HFF-Myc (cell line): ENCODE measurements at regions not wholly inside any gene's neighbourhood (a gene's known extent, or its start where the extent isn't known, plus 50 kb on each side); places are given as distances from the start of the nearest gene placed in this dataset.

Source experiments
- DNase-seq: peaks from one replicate; pipeline ENCODE4 v3.0.0-alpha.2; 2011; ENCODE audit warnings: low read depth; ENCODE audit errors: extremely low read depth
- H3K4me3 ChIP-seq: replicated peaks from 2 replicates; pipeline ENCODE4 v1.5.1; 2011; ENCODE audit warnings: low read depth, mild to moderate bottlenecking, control low read depth, low read length
- TF ChIP-seq, protein P1 (sequence below): IDR thresholded peaks from 2 replicates; pipeline ENCODE4 v1.5.1; 2012; ENCODE audit warnings: mild to moderate bottlenecking, low read depth, low read length, control low read depth; ENCODE audit errors: missing control alignments

DNA sequence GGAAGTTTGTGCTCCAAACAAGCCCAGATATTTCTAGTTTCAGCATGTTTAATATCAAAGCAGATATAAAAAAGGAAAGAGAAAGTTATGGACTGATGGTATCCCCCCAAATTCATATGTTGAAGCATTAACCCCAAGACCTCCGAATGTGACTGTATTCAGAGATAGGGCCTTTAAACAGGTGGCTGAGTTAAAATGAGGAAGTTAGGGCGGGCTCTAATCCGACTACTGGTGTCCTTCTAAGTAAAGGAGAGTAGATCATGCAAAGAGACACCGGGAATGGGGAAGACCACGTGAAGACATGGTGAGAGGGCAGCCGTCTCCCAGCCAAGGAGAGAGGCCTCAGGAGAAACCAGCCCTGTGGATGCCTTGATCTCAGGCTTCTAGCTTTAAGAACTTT is 324.1 kb upstream of the KIF2A start:
- DNase-seq: no peak
- TF ChIP-seq, protein P1, sequence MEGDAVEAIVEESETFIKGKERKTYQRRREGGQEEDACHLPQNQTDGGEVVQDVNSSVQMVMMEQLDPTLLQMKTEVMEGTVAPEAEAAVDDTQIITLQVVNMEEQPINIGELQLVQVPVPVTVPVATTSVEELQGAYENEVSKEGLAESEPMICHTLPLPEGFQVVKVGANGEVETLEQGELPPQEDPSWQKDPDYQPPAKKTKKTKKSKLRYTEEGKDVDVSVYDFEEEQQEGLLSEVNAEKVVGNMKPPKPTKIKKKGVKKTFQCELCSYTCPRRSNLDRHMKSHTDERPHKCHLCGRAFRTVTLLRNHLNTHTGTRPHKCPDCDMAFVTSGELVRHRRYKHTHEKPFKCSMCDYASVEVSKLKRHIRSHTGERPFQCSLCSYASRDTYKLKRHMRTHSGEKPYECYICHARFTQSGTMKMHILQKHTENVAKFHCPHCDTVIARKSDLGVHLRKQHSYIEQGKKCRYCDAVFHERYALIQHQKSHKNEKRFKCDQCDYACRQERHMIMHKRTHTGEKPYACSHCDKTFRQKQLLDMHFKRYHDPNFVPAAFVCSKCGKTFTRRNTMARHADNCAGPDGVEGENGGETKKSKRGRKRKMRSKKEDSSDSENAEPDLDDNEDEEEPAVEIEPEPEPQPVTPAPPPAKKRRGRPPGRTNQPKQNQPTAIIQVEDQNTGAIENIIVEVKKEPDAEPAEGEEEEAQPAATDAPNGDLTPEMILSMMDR: no peak
- no peak overlapping the region for H3K4me3 ChIP-seq

DNA sequence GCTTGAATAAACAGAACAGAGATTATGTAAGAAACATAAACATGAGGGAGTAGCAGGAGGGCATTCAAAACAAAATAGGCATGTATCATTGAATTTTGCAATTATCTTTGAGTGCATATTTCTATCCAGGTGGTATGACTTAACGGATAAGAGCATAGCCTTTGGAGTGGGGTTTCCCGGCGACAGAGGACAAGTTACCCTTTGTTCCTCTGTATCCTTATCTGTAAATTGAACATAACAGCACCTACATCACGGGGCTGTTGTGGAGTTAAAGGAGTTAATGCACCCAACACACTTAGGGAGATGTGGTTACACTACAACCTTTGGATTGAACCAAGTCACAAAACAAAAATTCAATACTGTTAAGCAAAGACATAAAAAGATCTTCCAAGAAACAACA is 314.6 kb upstream of the KIF2A start:
- H3K4me3 ChIP-seq: no peak overlapping the region
- DNase-seq: no peak
- TF ChIP-seq, protein P1: no peak

DNA sequence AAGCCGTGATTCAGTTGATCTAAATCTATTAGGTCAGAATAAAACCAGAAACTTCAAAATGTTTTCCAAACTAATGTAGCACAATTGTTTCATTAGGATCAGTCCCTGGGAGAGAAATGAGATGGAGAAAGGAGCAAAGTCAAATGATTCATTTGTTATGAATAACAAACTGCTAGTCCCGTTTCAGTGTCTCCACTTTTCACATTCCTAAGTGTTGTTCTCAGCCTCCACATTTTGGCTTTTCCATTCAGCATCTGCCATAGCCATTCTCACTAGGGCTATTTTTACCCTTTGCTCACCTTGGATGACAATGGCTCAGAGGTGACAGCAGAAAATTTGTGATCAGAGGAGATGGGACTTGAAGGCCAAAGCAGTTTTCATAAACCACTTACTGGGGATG is 314.1 kb upstream of the KIF2A start:
- TF ChIP-seq, protein P1: no peak
- DNase-seq: no peak
- H3K4me3 ChIP-seq: no peak overlapping the region

DNA sequence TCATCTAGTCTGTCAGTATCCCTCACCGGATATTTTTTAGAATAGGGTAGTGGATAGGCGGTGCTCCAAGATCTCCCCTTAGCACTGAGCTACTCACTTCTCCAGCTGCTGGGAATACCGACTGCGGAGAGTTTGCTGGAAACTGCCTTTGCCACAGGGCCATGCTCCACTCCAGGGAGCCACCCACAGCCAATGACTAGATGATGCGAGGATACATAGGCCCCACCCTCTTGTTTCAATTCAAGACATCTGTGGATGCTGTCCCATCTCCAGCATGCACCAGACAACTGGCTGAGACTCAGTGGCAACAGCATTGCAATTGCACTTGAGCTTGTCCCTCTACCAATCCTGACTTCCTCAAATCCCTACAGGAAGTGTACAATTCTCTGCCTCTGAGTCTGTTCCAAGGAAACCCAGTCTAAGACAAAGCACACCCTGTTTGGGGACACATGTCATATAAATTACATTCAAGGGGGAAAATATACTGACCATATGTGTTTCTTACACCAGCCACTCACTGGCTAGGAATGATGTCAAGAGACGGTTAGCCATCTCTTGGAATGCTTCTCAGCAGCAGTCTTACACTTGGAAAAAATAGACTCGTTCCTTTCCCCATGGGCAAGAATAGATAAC is 312.6 kb upstream of the KIF2A start:
- H3K4me3 ChIP-seq: no peak overlapping the region
- no peak for DNase-seq
- TF ChIP-seq, protein P1: no peak

DNA sequence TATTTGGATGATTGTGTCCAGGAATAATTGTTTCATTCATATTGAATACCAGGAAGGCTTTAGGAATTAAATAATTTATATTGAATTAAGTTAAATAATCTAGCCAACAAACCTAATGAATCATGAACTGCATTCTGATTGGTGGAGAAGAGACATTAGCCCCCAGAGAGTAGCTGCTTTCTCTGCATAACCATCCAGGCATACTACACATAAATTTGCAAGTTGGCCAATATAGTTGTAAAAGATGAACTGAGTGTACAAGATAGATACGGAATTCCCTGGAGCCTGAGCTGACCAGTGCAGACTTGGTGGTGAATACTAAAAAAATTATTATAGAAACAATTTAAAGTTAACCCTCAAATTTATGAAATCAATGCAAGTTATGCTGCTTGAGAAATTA is 311.8 kb upstream of the KIF2A start:
- TF ChIP-seq, protein P1: no peak
- no peak overlapping the region for H3K4me3 ChIP-seq
- no peak for DNase-seq

DNA sequence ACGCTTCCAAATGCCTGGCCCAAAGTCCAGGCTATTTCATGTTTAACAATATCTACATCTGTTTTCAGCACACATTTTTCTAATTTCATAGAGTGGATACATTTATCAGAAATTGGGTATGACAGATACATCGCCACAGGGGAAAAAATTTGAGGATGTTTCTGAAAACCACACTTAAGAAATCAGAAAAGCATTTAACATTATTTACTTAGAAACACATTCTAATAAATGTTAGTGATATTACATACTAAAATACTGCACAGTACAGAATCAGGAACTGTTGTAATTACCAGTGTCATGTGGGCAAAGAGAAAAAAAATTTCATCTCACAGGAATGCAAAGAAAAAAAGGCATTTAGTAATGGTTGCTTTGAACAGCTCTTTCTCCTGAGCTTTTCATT is 310.5 kb upstream of the KIF2A start:
- DNase-seq: no peak
- TF ChIP-seq, protein P1: no peak
- H3K4me3 ChIP-seq: no peak overlapping the region

DNA sequence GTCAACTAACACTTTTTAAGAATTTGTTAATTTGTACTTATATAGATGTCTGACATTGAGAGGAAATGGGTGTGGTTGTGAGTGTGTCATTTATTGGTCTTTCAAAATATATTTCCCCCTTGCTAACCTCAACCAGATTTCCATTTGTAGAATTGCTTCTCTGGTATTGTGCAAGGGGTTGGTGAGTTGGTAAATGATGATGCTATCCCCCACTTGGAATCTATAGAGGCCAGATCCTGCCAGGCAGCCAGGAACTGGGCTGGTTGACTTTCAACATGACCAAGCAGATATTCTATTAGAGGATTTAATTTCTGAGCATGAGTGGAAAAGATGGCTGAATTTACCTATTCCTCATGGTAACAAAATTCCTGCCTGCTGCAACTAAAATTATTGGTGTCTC is 306.6 kb upstream of the KIF2A start:
- TF ChIP-seq, protein P1: no peak
- DNase-seq: no peak
- no peak overlapping the region for H3K4me3 ChIP-seq
